ENCODE measurements at regions not wholly inside any gene's neighbourhood (a gene's known extent, or its start where the extent isn't known, plus 50 kb on each side); places are given as distances from the start of the nearest gene placed in this dataset.
"Not testable (repeated sequence)": the region's sequence is repeated elsewhere in the genome, so short reads cannot be mapped to it uniquely, and the experiment has no call there.

DNA sequence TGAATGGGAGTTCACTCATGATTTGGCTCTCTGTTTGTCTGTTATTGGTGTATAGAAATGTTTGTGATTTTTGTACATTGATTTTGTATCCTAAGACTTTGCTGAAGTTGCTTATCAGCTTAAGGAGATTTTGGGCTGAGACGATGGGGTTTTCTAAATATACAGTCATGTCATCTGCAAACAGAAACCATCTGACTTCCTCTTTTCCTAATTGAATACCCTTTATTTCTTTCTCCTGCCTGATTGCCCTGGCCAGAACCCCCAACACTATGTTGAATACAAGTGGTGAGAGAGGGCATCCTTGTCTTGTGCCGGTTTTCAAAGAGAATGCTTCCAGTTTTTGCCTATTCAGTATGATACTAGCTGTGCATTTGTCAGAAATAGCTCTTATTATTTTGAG, 261.5 kb downstream of the VAPA start:
- TF ChIP-seq, protein P1, sequence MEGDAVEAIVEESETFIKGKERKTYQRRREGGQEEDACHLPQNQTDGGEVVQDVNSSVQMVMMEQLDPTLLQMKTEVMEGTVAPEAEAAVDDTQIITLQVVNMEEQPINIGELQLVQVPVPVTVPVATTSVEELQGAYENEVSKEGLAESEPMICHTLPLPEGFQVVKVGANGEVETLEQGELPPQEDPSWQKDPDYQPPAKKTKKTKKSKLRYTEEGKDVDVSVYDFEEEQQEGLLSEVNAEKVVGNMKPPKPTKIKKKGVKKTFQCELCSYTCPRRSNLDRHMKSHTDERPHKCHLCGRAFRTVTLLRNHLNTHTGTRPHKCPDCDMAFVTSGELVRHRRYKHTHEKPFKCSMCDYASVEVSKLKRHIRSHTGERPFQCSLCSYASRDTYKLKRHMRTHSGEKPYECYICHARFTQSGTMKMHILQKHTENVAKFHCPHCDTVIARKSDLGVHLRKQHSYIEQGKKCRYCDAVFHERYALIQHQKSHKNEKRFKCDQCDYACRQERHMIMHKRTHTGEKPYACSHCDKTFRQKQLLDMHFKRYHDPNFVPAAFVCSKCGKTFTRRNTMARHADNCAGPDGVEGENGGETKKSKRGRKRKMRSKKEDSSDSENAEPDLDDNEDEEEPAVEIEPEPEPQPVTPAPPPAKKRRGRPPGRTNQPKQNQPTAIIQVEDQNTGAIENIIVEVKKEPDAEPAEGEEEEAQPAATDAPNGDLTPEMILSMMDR (IDR thresholded peaks at IDR 0.05), result not testable (repeated sequence)
- not testable (repeated sequence) for TF ChIP-seq POLR2AphosphoS5 (IDR thresholded peaks at IDR 0.05; ENCODE audit: low read depth, low read length); TCF7L2 (IDR thresholded peaks at IDR 0.05; ENCODE audit: low read depth, low read length); SIN3A (IDR thresholded peaks at IDR 0.05; ENCODE audit: borderline replicate concordance, insufficient read depth, low read depth, low read length)
- TF ChIP-seq, protein P2, sequence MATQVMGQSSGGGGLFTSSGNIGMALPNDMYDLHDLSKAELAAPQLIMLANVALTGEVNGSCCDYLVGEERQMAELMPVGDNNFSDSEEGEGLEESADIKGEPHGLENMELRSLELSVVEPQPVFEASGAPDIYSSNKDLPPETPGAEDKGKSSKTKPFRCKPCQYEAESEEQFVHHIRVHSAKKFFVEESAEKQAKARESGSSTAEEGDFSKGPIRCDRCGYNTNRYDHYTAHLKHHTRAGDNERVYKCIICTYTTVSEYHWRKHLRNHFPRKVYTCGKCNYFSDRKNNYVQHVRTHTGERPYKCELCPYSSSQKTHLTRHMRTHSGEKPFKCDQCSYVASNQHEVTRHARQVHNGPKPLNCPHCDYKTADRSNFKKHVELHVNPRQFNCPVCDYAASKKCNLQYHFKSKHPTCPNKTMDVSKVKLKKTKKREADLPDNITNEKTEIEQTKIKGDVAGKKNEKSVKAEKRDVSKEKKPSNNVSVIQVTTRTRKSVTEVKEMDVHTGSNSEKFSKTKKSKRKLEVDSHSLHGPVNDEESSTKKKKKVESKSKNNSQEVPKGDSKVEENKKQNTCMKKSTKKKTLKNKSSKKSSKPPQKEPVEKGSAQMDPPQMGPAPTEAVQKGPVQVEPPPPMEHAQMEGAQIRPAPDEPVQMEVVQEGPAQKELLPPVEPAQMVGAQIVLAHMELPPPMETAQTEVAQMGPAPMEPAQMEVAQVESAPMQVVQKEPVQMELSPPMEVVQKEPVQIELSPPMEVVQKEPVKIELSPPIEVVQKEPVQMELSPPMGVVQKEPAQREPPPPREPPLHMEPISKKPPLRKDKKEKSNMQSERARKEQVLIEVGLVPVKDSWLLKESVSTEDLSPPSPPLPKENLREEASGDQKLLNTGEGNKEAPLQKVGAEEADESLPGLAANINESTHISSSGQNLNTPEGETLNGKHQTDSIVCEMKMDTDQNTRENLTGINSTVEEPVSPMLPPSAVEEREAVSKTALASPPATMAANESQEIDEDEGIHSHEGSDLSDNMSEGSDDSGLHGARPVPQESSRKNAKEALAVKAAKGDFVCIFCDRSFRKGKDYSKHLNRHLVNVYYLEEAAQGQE (IDR thresholded peaks at IDR 0.05; ENCODE audit: insufficient read depth in 1 of 2, low read depth in 2 of 2, low read length in 1 of 2), result not testable (repeated sequence)

Data from Panc1 (cell line).